Neural cell (in vitro differentiated cells): ENCODE measurements at regions not wholly inside any gene's neighbourhood (a gene's known extent, or its start where the extent isn't known, plus 50 kb on each side); places are given as distances from the start of the nearest gene placed in this dataset.

ENCODE experiments used
- EP300 ChIP-seq: fragments of 450-650 bp; conservative IDR thresholded peaks from 2 replicates; pipeline ENCODE4 v1.6.1; 2014; ENCODE audit warnings: antibody characterized with exemption, mild to moderate bottlenecking, moderate library complexity; ENCODE audit not compliant: poor library complexity, severe bottlenecking
- POLR2AphosphoS5 ChIP-seq: IDR thresholded peaks from 2 replicates; pipeline ENCODE4 v1.6.1; 2012
- RAD21 ChIP-seq: fragments of 450-650 bp; conservative IDR thresholded peaks from 2 replicates; pipeline ENCODE4 v1.6.1; 2014; ENCODE audit warnings: antibody characterized with exemption, mild to moderate bottlenecking, moderate library complexity

GRCh38 chr16:73510852-73511251, 462.9 kb upstream of the ZFHX3 start:
- no peak for TF ChIP-seq RAD21
- no peak for TF ChIP-seq POLR2AphosphoS5
- TF ChIP-seq EP300 = no peak
